Parathyroid adenoma (tissue), 2 donors: ENCODE measurements at regions not wholly inside any gene's neighbourhood (a gene's known extent, or its start where the extent isn't known, plus 50 kb on each side); places are given as distances from the start of the nearest gene placed in this dataset.

Experiments used
- H2AFZ ChIP-seq: fragments of 300-600 bp; sonication (generic); one replicate; pipeline ENCODE4 v1.7.0; 2017; ENCODE audit warnings: antibody characterized with exemption, mild to moderate bottlenecking
- H3K27ac ChIP-seq: fragments of 300-600 bp; sonication (generic); one replicate; pipeline ENCODE4 v1.7.0; 2017
- H3K27me3 ChIP-seq: fragments of 300-600 bp; sonication (generic); one replicate; pipeline ENCODE4 v1.7.0; 2017; ENCODE audit warnings: low read length; ENCODE audit not compliant: control insufficient read depth, insufficient read depth
- H3K36me3 ChIP-seq: fragments of 300-600 bp; sonication (generic); one replicate; pipeline ENCODE4 v1.7.0; 2017; ENCODE audit warnings: low read length; ENCODE audit not compliant: control insufficient read depth, insufficient read depth
- H3K4me1 ChIP-seq: fragments of 300-600 bp; sonication (generic); one replicate; pipeline ENCODE4 v1.7.0; 2017; ENCODE audit warnings: control low read depth
- H3K4me2 ChIP-seq: fragments of 300-600 bp; sonication (generic); one replicate; pipeline ENCODE4 v1.7.0; 2017; ENCODE audit warnings: low read length
- H3K4me3 ChIP-seq: fragments of 300-600 bp; sonication (generic); one replicate; pipeline ENCODE4 v1.7.0; 2017; ENCODE audit warnings: low read depth, low read length
- H3K79me2 ChIP-seq: fragments of 300-600 bp; sonication (generic); one replicate; pipeline ENCODE4 v1.7.0; 2017; ENCODE audit warnings: control low read depth
- H3K9ac ChIP-seq: fragments of 300-600 bp; sonication (generic); one replicate; pipeline ENCODE4 v1.7.0; 2017; ENCODE audit warnings: mild to moderate bottlenecking
- H3K9me3 ChIP-seq: fragments of 300-600 bp; sonication (generic); one replicate; pipeline ENCODE4 v1.7.0; 2017; ENCODE audit warnings: low read length; ENCODE audit not compliant: control insufficient read depth
- CTCF ChIP-seq: fragments of 300-600 bp; sonication (generic); IDR thresholded peaks from one replicate; pipeline ENCODE4 v1.7.0; 2017; ENCODE audit warnings: antibody characterized with exemption, mild to moderate bottlenecking
- donor health status: primary hyperparathyroidism.

GRCh38 chr6:147869869-147870268, 361.4 kb downstream of the SAMD5 start:
- no peak overlapping the region for H3K9ac ChIP-seq
- H3K36me3 ChIP-seq, result no peaks in the 10 kb centered on the region
- no peaks in the 10 kb centered on the region for H3K4me1 ChIP-seq
- H3K79me2 ChIP-seq, result no peaks in the 10 kb centered on the region
- no peak for TF ChIP-seq CTCF
- H3K9me3 ChIP-seq, result no peaks in the 10 kb centered on the region
- H2AFZ ChIP-seq, result no peak overlapping the region
- H3K4me2 ChIP-seq, result no peak overlapping the region
- H3K27me3 ChIP-seq, result no peaks in the 10 kb centered on the region
- no peak overlapping the region for H3K4me3 ChIP-seq
- H3K27ac ChIP-seq, result no peak overlapping the region

GRCh38 chr6:147870506-147871110, 362.1 kb downstream of the SAMD5 start:
- no peaks in the 10 kb centered on the region for H3K36me3 ChIP-seq
- no peaks in the 10 kb centered on the region for H3K4me1 ChIP-seq
- no peaks in the 10 kb centered on the region for H3K27me3 ChIP-seq
- H2AFZ ChIP-seq, result no peak overlapping the region
- H3K27ac ChIP-seq, result no peak overlapping the region
- no peaks in the 10 kb centered on the region for H3K9me3 ChIP-seq
- TF ChIP-seq CTCF, result no peak
- H3K79me2 ChIP-seq, result no peaks in the 10 kb centered on the region
- H3K4me2 ChIP-seq, result no peak overlapping the region
- no peak overlapping the region for H3K4me3 ChIP-seq
- no peak overlapping the region for H3K9ac ChIP-seq

- Histone ChIP-seq H3K79me2 (no peaks in the 10 kb centered on the region), H3K27me3 (no peaks in the 10 kb centered on the region), H3K4me3 (no peak overlapping the region), H3K27ac (no peak overlapping the region), H2AFZ (no peak overlapping the region), H3K9ac (no peak overlapping the region), H3K4me2 (no peak overlapping the region), H3K36me3 (no peaks in the 10 kb centered on the region), H3K4me1 (no peaks in the 10 kb centered on the region), H3K9me3 (no peaks in the 10 kb centered on the region)
- TF ChIP-seq CTCF, result no peak
Measured at GRCh38 chr6:147872002-147872401, 363.5 kb downstream of the SAMD5 start.

DNA sequence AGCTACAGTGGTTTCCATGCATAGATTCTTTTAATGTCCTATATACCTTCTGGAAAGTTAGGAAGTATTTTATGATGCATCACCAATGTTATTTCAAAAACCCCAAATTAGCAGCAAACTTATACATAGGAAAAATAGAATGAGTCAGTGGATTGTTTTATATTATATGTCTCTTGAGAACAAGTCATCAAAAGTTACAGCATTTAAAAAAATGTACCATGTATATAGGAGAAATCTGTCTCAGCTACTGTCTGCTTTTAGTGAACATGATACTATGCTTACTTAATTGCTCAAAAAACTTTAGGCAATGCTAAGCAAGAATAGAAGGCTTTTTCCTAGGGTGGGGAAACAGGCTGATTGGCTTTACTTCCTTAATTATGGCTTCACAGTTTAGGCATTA, 365.3 kb downstream of the SAMD5 start:
- H3K9ac ChIP-seq, result no peak overlapping the region
- no peaks in the 10 kb centered on the region for H3K9me3 ChIP-seq
- H2AFZ ChIP-seq, result no peak overlapping the region
- no peak overlapping the region for H3K27ac ChIP-seq
- H3K4me1 ChIP-seq, result no peaks in the 10 kb centered on the region
- no peaks in the 10 kb centered on the region for H3K79me2 ChIP-seq
- no peak overlapping the region for H3K4me2 ChIP-seq
- H3K4me3 ChIP-seq, result no peak overlapping the region
- no peaks in the 10 kb centered on the region for H3K27me3 ChIP-seq
- no peaks in the 10 kb centered on the region for H3K36me3 ChIP-seq
- TF ChIP-seq CTCF, result no peak

DNA sequence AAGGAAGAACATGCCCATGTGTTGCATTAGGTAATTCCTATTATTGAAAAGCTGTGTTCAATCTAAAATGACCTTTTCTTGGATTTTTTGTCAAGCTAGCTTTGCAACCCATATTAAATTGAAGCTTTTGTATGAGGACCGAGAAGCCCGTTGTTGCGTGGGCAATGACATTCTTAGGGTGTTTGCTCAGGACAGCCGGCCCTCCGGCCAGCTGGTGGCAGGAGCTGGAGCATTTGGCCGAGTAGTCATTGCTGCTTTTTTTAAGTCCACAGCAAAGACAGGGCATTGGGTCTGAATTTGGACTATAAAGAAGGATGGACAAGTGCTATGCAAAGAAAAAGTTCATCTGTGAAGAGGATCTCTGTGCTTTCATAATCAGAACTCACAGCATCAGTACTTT, 365.8 kb downstream of the SAMD5 start:
- no peak overlapping the region for H3K9ac ChIP-seq
- H3K4me2 ChIP-seq, result no peak overlapping the region
- H3K4me1 ChIP-seq, result no peaks in the 10 kb centered on the region
- no peak overlapping the region for H2AFZ ChIP-seq
- no peaks in the 10 kb centered on the region for H3K79me2 ChIP-seq
- no peak for TF ChIP-seq CTCF
- no peak overlapping the region for H3K27ac ChIP-seq
- H3K9me3 ChIP-seq, result no peaks in the 10 kb centered on the region
- no peaks in the 10 kb centered on the region for H3K27me3 ChIP-seq
- no peak overlapping the region for H3K4me3 ChIP-seq
- H3K36me3 ChIP-seq, result no peaks in the 10 kb centered on the region
